CD4-positive, alpha-beta T cell (primary cell): ENCODE measurements at regions not wholly inside any gene's neighbourhood (a gene's known extent, or its start where the extent isn't known, plus 50 kb on each side); places are given as distances from the start of the nearest gene placed in this dataset.

Experiments used
- ATAC-seq: fragments of 200-7000 bp; cut with Tn5 transposase; one replicate; pipeline ENCODE4 v1.10.0; 2022; ENCODE audit warnings: mild to moderate bottlenecking; ENCODE audit not compliant: poor library complexity
- CTCF ChIA-PET: fragments of 350-600 bp; sonication (Branson Sonifier 250); formaldehyde crosslinking; loops from one replicate; lab custom pipeline; 2021; ENCODE audit warnings: antibody characterized with exemption, inconsistent platforms; lab: Charles Lee
- POLR2A ChIA-PET: fragments of 350-600 bp; sonication (Branson Sonifier 250); formaldehyde crosslinking; loops from one replicate; lab custom pipeline; 2021; ENCODE audit warnings: antibody characterized with exemption, inconsistent platforms; lab: Charles Lee
- DNase-seq, 14 experiments: peaks; one replicate each; pipeline ENCODE4 v3.0.0-alpha.2; 2013 to 2020; ENCODE audit warnings: mixed read lengths in 2 of 14
- H3K27ac ChIP-seq, 2 donors: one replicate each; pipeline versions ENCODE4 v1.5.1 to v1.7.0; 2013; ENCODE audit warnings: low read length in 2 of 2, low read depth in 1 of 2, mild to moderate bottlenecking in 1 of 2
- H3K27me3 ChIP-seq, 2 experiments: 1 replicate in 1 of 2; 2 replicates in 1 of 2; pipeline versions ENCODE4 v1.6.1 to v1.7.0; 2013; ENCODE audit warnings: low read length in 2 of 2, control low read depth in 1 of 2, mild to moderate bottlenecking in 1 of 2, moderate library complexity in 1 of 2; ENCODE audit not compliant: insufficient read depth in 2 of 2, control insufficient read depth in 1 of 2
- H3K36me3 ChIP-seq: one replicate; pipeline ENCODE4 v1.6.1; 2013; ENCODE audit warnings: low read length, control low read depth; ENCODE audit not compliant: insufficient read depth
- H3K4me1 ChIP-seq: one replicate; pipeline ENCODE4 v1.6.1; 2013; ENCODE audit warnings: low read length, control low read depth; ENCODE audit not compliant: insufficient read depth
- H3K4me3 ChIP-seq: one replicate; pipeline ENCODE4 v1.5.1; 2013; ENCODE audit warnings: mild to moderate bottlenecking, low read length, moderate library complexity
- H3K9me3 ChIP-seq, 2 experiments: 1 replicate in 1 of 2; 2 replicates in 1 of 2; pipeline versions ENCODE4 v1.6.1 to v1.7.0; 2013; ENCODE audit warnings: low read length in 2 of 2, mild to moderate bottlenecking in 2 of 2, control low read depth in 1 of 2, moderate library complexity in 1 of 2; ENCODE audit not compliant: control insufficient read depth in 1 of 2, insufficient read depth in 1 of 2
- H3K27ac Mint-ChIP-seq: one replicate; pipeline ENCODE4 v1.8.0; 2020; ENCODE audit warnings: mixed read lengths
- H3K27me3 Mint-ChIP-seq: one replicate; pipeline ENCODE4 v1.8.0; 2021; ENCODE audit warnings: mixed read lengths
- H3K36me3 Mint-ChIP-seq: one replicate; pipeline ENCODE4 v1.8.0; 2021; ENCODE audit warnings: low read depth, mixed read lengths
- H3K4me1 Mint-ChIP-seq: one replicate; pipeline ENCODE4 v1.8.0; 2021; ENCODE audit warnings: low read depth, mixed read lengths
- H3K4me3 Mint-ChIP-seq: one replicate; pipeline ENCODE4 v1.8.0; 2020; ENCODE audit warnings: mild to moderate bottlenecking, mixed read lengths
- H3K9me3 Mint-ChIP-seq: one replicate; pipeline ENCODE4 v1.8.0; 2020; ENCODE audit warnings: mixed read lengths
- CTCF ChIP-seq: fragments of 200-600 bp; IDR thresholded peaks from one replicate; pipeline ENCODE4 v1.8.0; 2022; ENCODE audit warnings: antibody characterized with exemption, mild to moderate bottlenecking
- intact Hi-C, 2 experiments: fragments of 100-400 bp; cut with DNase I in 1 of 2; cut with micrococcal nuclease in 1 of 2; formaldehyde crosslinking; loops; one replicate each; pipeline versions ENCODE4 v1.15.1 to v1.9.0; 2023 to 2025; cut with DNase I, micrococcal nuclease

GRCh38 chr3:84039099-84039498, 919.7 kb upstream of the CADM2 start:
- Mint-ChIP-seq H3K4me3 (no peak overlapping the region), H3K27ac (no peak overlapping the region), H3K36me3 (no peaks in the 10 kb centered on the region), H3K27me3 (no peaks in the 10 kb centered on the region), H3K9me3 (peaks cover 15% of the 10 kb centered on the region), H3K4me1 (no peaks in the 10 kb centered on the region)
- Histone ChIP-seq H3K9me3 (peaks cover 0 to 4% of the 10 kb centered on the region in 2 experiments), H3K36me3 (no peaks in the 10 kb centered on the region), H3K27ac (no peak overlapping the region), H3K4me3 (no peak overlapping the region), H3K4me1 (no peaks in the 10 kb centered on the region), H3K27me3 (no peaks in the 10 kb centered on the region)
- intact Hi-C loops = no loop called here
- no peak for TF ChIP-seq CTCF
- ATAC-seq (no peak), DNase-seq (no peak)
- CTCF ChIA-PET = no interaction called here
- POLR2A ChIA-PET = no interaction called here

- H3K4me3 Mint-ChIP-seq = no peak overlapping the region
- no peak overlapping the region for H3K27ac Mint-ChIP-seq
- no peaks in the 10 kb centered on the region for H3K27me3 ChIP-seq
- H3K9me3 ChIP-seq = peaks cover 0 to 6% of the 10 kb centered on the region in 2 experiments
- H3K27ac ChIP-seq = no peak overlapping the region
- ATAC-seq (no peak), DNase-seq (no peak)
- no peaks in the 10 kb centered on the region for H3K4me1 Mint-ChIP-seq
- H3K4me3 ChIP-seq = no peak overlapping the region
- ChIA-PET CTCF (no interaction called here), POLR2A (no interaction called here)
- H3K36me3 ChIP-seq = no peaks in the 10 kb centered on the region
- no peak for TF ChIP-seq CTCF
- no peaks in the 10 kb centered on the region for H3K4me1 ChIP-seq
- peaks cover 4% of the 10 kb centered on the region for H3K9me3 Mint-ChIP-seq
- H3K27me3 Mint-ChIP-seq = no peaks in the 10 kb centered on the region
- intact Hi-C loops = no loop called here
- no peaks in the 10 kb centered on the region for H3K36me3 Mint-ChIP-seq
Observed at GRCh38 chr3:84042399-84043106, 916.2 kb upstream of the CADM2 start.

GRCh38 chr3:84066915-84067314, 891.9 kb upstream of the CADM2 start:
- Histone ChIP-seq H3K27ac (no peak overlapping the region), H3K4me3 (no peak overlapping the region), H3K4me1 (no peaks in the 10 kb centered on the region), H3K9me3 (peaks cover 4 to 5% of the 10 kb centered on the region in 2 experiments), H3K36me3 (no peaks in the 10 kb centered on the region), H3K27me3 (no peaks in the 10 kb centered on the region)
- H3K4me1 Mint-ChIP-seq = no peaks in the 10 kb centered on the region
- no peak overlapping the region for H3K27ac Mint-ChIP-seq
- no peak for TF ChIP-seq CTCF
- DNase-seq = no peak
- ChIA-PET CTCF (no interaction called here), POLR2A (no interaction called here)
- no peaks in the 10 kb centered on the region for H3K36me3 Mint-ChIP-seq
- no peaks in the 10 kb centered on the region for H3K27me3 Mint-ChIP-seq
- no peak for ATAC-seq
- intact Hi-C loops = no loop called here
- peaks cover 7% of the 10 kb centered on the region for H3K9me3 Mint-ChIP-seq
- no peak overlapping the region for H3K4me3 Mint-ChIP-seq
